ENCODE measurements at regions not wholly inside any gene's neighbourhood (a gene's known extent, or its start where the extent isn't known, plus 50 kb on each side); places are given as distances from the start of the nearest gene placed in this dataset.

- Histone ChIP-seq H3K9me3 (ENCODE audit: control insufficient read depth in 2 of 2, low read length in 2 of 2) (no peaks in the 10 kb centered on the region), H3K4me3 (ENCODE audit: low read length in 2 of 2) (no peak overlapping the region), H3K36me3 (ENCODE audit: control insufficient read depth in 2 of 2, insufficient read depth in 2 of 2, low read length in 2 of 2) (no peaks in the 10 kb centered on the region), H3K27me3 (ENCODE audit: control insufficient read depth in 2 of 2, insufficient read depth in 2 of 2, low read length in 2 of 2) (no peaks in the 10 kb centered on the region), H3K4me1 (ENCODE audit: control insufficient read depth in 2 of 2, insufficient read depth in 2 of 2, low read length in 2 of 2) (no peaks in the 10 kb centered on the region), H3K27ac (ENCODE audit: low read depth in 2 of 2, low read length in 2 of 2) (no peak overlapping the region), H3K9ac (ENCODE audit: low read depth in 1 of 2, low read length in 2 of 2) (no peak overlapping the region)
Measured at GRCh38 chr3:176934698-176935097, 262.6 kb downstream of the TBL1XR1 start.

GRCh38 chr3:176933704-176934103 lies 263.6 kb downstream of the TBL1XR1 start:
- Histone ChIP-seq H3K4me1 (ENCODE audit: control insufficient read depth in 2 of 2, insufficient read depth in 2 of 2, low read length in 2 of 2) (no peaks in the 10 kb centered on the region), H3K27me3 (ENCODE audit: control insufficient read depth in 2 of 2, insufficient read depth in 2 of 2, low read length in 2 of 2) (no peaks in the 10 kb centered on the region), H3K9ac (ENCODE audit: low read depth in 1 of 2, low read length in 2 of 2) (no peak overlapping the region), H3K9me3 (ENCODE audit: control insufficient read depth in 2 of 2, low read length in 2 of 2) (no peaks in the 10 kb centered on the region), H3K4me3 (ENCODE audit: low read length in 2 of 2) (no peak overlapping the region), H3K36me3 (ENCODE audit: control insufficient read depth in 2 of 2, insufficient read depth in 2 of 2, low read length in 2 of 2) (no peaks in the 10 kb centered on the region), H3K27ac (ENCODE audit: low read depth in 2 of 2, low read length in 2 of 2) (no peak overlapping the region)

- Histone ChIP-seq H3K9ac (ENCODE audit: low read depth in 1 of 2, low read length in 2 of 2) (no peak overlapping the region), H3K36me3 (ENCODE audit: control insufficient read depth in 2 of 2, insufficient read depth in 2 of 2, low read length in 2 of 2) (no peaks in the 10 kb centered on the region), H3K4me3 (ENCODE audit: low read length in 2 of 2) (no peak overlapping the region), H3K27me3 (ENCODE audit: control insufficient read depth in 2 of 2, insufficient read depth in 2 of 2, low read length in 2 of 2) (no peaks in the 10 kb centered on the region), H3K9me3 (ENCODE audit: control insufficient read depth in 2 of 2, low read length in 2 of 2) (no peaks in the 10 kb centered on the region), H3K4me1 (ENCODE audit: control insufficient read depth in 2 of 2, insufficient read depth in 2 of 2, low read length in 2 of 2) (no peaks in the 10 kb centered on the region), H3K27ac (ENCODE audit: low read depth in 2 of 2, low read length in 2 of 2) (no peak overlapping the region)
Measured at GRCh38 chr3:176932433-176932832, 264.8 kb downstream of the TBL1XR1 start.

GRCh38 chr3:176931991-176932390 lies 265.3 kb downstream of the TBL1XR1 start:
- no peaks in the 10 kb centered on the region for H3K27me3 ChIP-seq (ENCODE audit: control insufficient read depth in 2 of 2, insufficient read depth in 2 of 2, low read length in 2 of 2)
- no peaks in the 10 kb centered on the region for H3K9me3 ChIP-seq (ENCODE audit: control insufficient read depth in 2 of 2, low read length in 2 of 2)

GRCh38 chr3:176930942-176931341 lies 266.3 kb downstream of the TBL1XR1 start:
- Histone ChIP-seq H3K9me3 (ENCODE audit: control insufficient read depth in 2 of 2, low read length in 2 of 2) (no peaks in the 10 kb centered on the region), H3K27ac (ENCODE audit: low read depth in 2 of 2, low read length in 2 of 2) (no peak overlapping the region), H3K4me3 (ENCODE audit: low read length in 2 of 2) (no peak overlapping the region), H3K36me3 (ENCODE audit: control insufficient read depth in 2 of 2, insufficient read depth in 2 of 2, low read length in 2 of 2) (no peaks in the 10 kb centered on the region), H3K9ac (ENCODE audit: low read depth in 1 of 2, low read length in 2 of 2) (no peak overlapping the region), H3K27me3 (ENCODE audit: control insufficient read depth in 2 of 2, insufficient read depth in 2 of 2, low read length in 2 of 2) (no peaks in the 10 kb centered on the region), H3K4me1 (ENCODE audit: control insufficient read depth in 2 of 2, insufficient read depth in 2 of 2, low read length in 2 of 2) (no peaks in the 10 kb centered on the region)

More at GRCh38 chr3:176931991-176932390, 265.3 kb downstream of the TBL1XR1 start:
- Histone ChIP-seq H3K4me3 (ENCODE audit: low read length in 2 of 2) (no peak overlapping the region), H3K4me1 (ENCODE audit: control insufficient read depth in 2 of 2, insufficient read depth in 2 of 2, low read length in 2 of 2) (no peaks in the 10 kb centered on the region), H3K9ac (ENCODE audit: low read depth in 1 of 2, low read length in 2 of 2) (no peak overlapping the region), H3K27ac (ENCODE audit: low read depth in 2 of 2, low read length in 2 of 2) (no peak overlapping the region), H3K36me3 (ENCODE audit: control insufficient read depth in 2 of 2, insufficient read depth in 2 of 2, low read length in 2 of 2) (no peaks in the 10 kb centered on the region)

- H3K4me3 ChIP-seq (ENCODE audit: low read length in 2 of 2) = no peak overlapping the region
- no peak overlapping the region for H3K9ac ChIP-seq (ENCODE audit: low read depth in 1 of 2, low read length in 2 of 2)
- no peak overlapping the region for H3K27ac ChIP-seq (ENCODE audit: low read depth in 2 of 2, low read length in 2 of 2)
- no peaks in the 10 kb centered on the region for H3K4me1 ChIP-seq (ENCODE audit: control insufficient read depth in 2 of 2, insufficient read depth in 2 of 2, low read length in 2 of 2)
- H3K36me3 ChIP-seq (ENCODE audit: control insufficient read depth in 2 of 2, insufficient read depth in 2 of 2, low read length in 2 of 2) = no peaks in the 10 kb centered on the region
- no peaks in the 10 kb centered on the region for H3K9me3 ChIP-seq (ENCODE audit: control insufficient read depth in 2 of 2, low read length in 2 of 2)
- no peaks in the 10 kb centered on the region for H3K27me3 ChIP-seq (ENCODE audit: control insufficient read depth in 2 of 2, insufficient read depth in 2 of 2, low read length in 2 of 2)
Measured at GRCh38 chr3:176928582-176928931, 268.7 kb downstream of the TBL1XR1 start.

GRCh38 chr3:176927706-176928581 lies 269.3 kb downstream of the TBL1XR1 start:
- H3K4me1 ChIP-seq (ENCODE audit: control insufficient read depth in 2 of 2, insufficient read depth in 2 of 2, low read length in 2 of 2) = no peaks in the 10 kb centered on the region
- no peak overlapping the region for H3K9ac ChIP-seq (ENCODE audit: low read depth in 1 of 2, low read length in 2 of 2)
- H3K36me3 ChIP-seq (ENCODE audit: control insufficient read depth in 2 of 2, insufficient read depth in 2 of 2, low read length in 2 of 2) = no peaks in the 10 kb centered on the region
- H3K4me3 ChIP-seq (ENCODE audit: low read length in 2 of 2) = no peak overlapping the region
- H3K27me3 ChIP-seq (ENCODE audit: control insufficient read depth in 2 of 2, insufficient read depth in 2 of 2, low read length in 2 of 2) = no peaks in the 10 kb centered on the region
- no peak overlapping the region for H3K27ac ChIP-seq (ENCODE audit: low read depth in 2 of 2, low read length in 2 of 2)
- no peaks in the 10 kb centered on the region for H3K9me3 ChIP-seq (ENCODE audit: control insufficient read depth in 2 of 2, low read length in 2 of 2)

- Histone ChIP-seq H3K27ac (ENCODE audit: low read depth in 2 of 2, low read length in 2 of 2) (no peak overlapping the region), H3K9me3 (ENCODE audit: control insufficient read depth in 2 of 2, low read length in 2 of 2) (no peaks in the 10 kb centered on the region)
Measured at GRCh38 chr3:176927280-176927679, 270.0 kb downstream of the TBL1XR1 start.

GRCh38 chr3:176926688-176927087 lies 270.6 kb downstream of the TBL1XR1 start:
- H3K27me3 ChIP-seq (ENCODE audit: control insufficient read depth in 2 of 2, insufficient read depth in 2 of 2, low read length in 2 of 2) = no peaks in the 10 kb centered on the region
- no peaks in the 10 kb centered on the region for H3K36me3 ChIP-seq (ENCODE audit: control insufficient read depth in 2 of 2, insufficient read depth in 2 of 2, low read length in 2 of 2)
- H3K9me3 ChIP-seq (ENCODE audit: control insufficient read depth in 2 of 2, low read length in 2 of 2) = no peaks in the 10 kb centered on the region
- no peaks in the 10 kb centered on the region for H3K4me1 ChIP-seq (ENCODE audit: control insufficient read depth in 2 of 2, insufficient read depth in 2 of 2, low read length in 2 of 2)
- H3K9ac ChIP-seq (ENCODE audit: low read depth in 1 of 2, low read length in 2 of 2) = no peak overlapping the region
- no peak overlapping the region for H3K27ac ChIP-seq (ENCODE audit: low read depth in 2 of 2, low read length in 2 of 2)
- no peak overlapping the region for H3K4me3 ChIP-seq (ENCODE audit: low read length in 2 of 2)

More at GRCh38 chr3:176927280-176927679, 270.0 kb downstream of the TBL1XR1 start:
- H3K4me3 ChIP-seq (ENCODE audit: low read length in 2 of 2) = no peak overlapping the region
- no peaks in the 10 kb centered on the region for H3K4me1 ChIP-seq (ENCODE audit: control insufficient read depth in 2 of 2, insufficient read depth in 2 of 2, low read length in 2 of 2)
- no peaks in the 10 kb centered on the region for H3K36me3 ChIP-seq (ENCODE audit: control insufficient read depth in 2 of 2, insufficient read depth in 2 of 2, low read length in 2 of 2)
- H3K27me3 ChIP-seq (ENCODE audit: control insufficient read depth in 2 of 2, insufficient read depth in 2 of 2, low read length in 2 of 2) = no peaks in the 10 kb centered on the region
- no peak overlapping the region for H3K9ac ChIP-seq (ENCODE audit: low read depth in 1 of 2, low read length in 2 of 2)

- no peaks in the 10 kb centered on the region for H3K9me3 ChIP-seq (ENCODE audit: control insufficient read depth in 2 of 2, low read length in 2 of 2)
- H3K36me3 ChIP-seq (ENCODE audit: control insufficient read depth in 2 of 2, insufficient read depth in 2 of 2, low read length in 2 of 2) = no peaks in the 10 kb centered on the region
- no peaks in the 10 kb centered on the region for H3K27me3 ChIP-seq (ENCODE audit: control insufficient read depth in 2 of 2, insufficient read depth in 2 of 2, low read length in 2 of 2)
- no peak overlapping the region for H3K9ac ChIP-seq (ENCODE audit: low read depth in 1 of 2, low read length in 2 of 2)
- no peak overlapping the region for H3K4me3 ChIP-seq (ENCODE audit: low read length in 2 of 2)
- H3K27ac ChIP-seq (ENCODE audit: low read depth in 2 of 2, low read length in 2 of 2) = no peak overlapping the region
- H3K4me1 ChIP-seq (ENCODE audit: control insufficient read depth in 2 of 2, insufficient read depth in 2 of 2, low read length in 2 of 2) = no peaks in the 10 kb centered on the region
Measured at GRCh38 chr3:176926034-176926433, 271.2 kb downstream of the TBL1XR1 start.

All from mucosa of rectum (tissue), 2 donors.